ENCODE measurements at regions not wholly inside any gene's neighbourhood (a gene's known extent, or its start where the extent isn't known, plus 50 kb on each side); places are given as distances from the start of the nearest gene placed in this dataset.

DNA sequence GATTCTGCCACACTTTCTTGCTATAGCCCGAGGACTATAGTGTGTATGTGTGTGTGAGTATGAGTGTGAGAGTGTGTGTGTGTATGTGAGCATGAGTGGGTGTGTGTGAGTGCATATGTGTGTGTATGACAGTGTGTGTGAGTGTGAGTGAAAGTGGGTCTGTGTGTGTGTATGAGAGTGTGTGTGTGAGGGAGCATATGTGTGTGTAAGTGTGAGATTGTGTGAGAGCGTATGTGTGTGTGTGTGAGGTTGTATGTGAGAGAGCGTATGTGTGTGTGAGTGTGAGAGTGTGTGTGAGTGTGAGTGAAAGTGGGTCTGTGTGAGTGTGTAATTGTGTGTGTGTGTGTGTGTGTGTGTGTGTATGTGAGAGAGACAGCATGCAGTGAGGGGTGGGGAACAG, 89.0 kb upstream of the ACSL3 start:
- TF ChIP-seq POLR2A (IDR thresholded peaks at IDR 0.05) (no peak), POLR2AphosphoS5 (IDR thresholded peaks at IDR 0.05) (no peak)
- TF ChIP-seq, protein P1, sequence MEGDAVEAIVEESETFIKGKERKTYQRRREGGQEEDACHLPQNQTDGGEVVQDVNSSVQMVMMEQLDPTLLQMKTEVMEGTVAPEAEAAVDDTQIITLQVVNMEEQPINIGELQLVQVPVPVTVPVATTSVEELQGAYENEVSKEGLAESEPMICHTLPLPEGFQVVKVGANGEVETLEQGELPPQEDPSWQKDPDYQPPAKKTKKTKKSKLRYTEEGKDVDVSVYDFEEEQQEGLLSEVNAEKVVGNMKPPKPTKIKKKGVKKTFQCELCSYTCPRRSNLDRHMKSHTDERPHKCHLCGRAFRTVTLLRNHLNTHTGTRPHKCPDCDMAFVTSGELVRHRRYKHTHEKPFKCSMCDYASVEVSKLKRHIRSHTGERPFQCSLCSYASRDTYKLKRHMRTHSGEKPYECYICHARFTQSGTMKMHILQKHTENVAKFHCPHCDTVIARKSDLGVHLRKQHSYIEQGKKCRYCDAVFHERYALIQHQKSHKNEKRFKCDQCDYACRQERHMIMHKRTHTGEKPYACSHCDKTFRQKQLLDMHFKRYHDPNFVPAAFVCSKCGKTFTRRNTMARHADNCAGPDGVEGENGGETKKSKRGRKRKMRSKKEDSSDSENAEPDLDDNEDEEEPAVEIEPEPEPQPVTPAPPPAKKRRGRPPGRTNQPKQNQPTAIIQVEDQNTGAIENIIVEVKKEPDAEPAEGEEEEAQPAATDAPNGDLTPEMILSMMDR (IDR thresholded peaks at IDR 0.05), result no peak

Data from sigmoid colon (tissue), 4 donors.